ENCODE measurements at regions not wholly inside any gene's neighbourhood (a gene's known extent, or its start where the extent isn't known, plus 50 kb on each side); places are given as distances from the start of the nearest gene placed in this dataset.
A peak's percentile ranks its signal among the peaks of the same experiment; 100 is the strongest.
"Not testable (repeated sequence)": the region's sequence is repeated elsewhere in the genome, so short reads cannot be mapped to it uniquely, and the experiment has no call there.

DNA sequence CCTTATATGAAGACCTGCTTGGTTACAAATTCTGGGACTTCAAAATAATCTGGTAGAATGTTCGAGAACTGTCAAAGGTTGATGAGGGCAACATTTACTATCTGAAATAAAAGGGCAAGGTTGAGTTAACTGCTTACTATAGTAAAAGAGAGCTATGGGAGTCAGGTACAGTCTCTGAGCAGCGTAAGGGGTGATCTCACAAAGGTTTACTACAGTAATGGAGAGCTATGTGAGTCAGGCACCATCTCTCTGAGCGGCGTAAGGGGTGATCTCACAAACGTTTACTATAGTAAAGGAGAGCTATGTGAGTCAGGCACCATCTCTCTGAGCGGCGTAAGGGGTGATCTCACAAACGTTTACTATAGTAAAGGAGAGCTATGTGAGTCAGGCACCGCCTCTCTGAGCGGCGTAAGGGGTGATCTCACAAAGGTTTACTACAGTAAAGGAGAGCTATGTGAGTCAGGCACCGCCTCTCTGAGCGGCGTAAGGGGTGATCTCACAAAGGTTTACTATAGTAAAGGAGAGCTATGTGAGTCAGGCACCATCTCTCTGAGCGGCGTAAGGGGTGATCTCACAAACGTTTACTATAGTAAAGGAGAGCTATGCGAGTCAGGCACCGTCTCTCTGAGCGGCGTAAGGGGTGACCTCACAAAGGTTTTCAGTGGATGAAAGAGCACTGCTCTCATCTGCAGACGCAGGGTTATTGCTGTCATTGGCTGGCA, 439.6 kb upstream of the B3GAT1 start:
- FAIRE-seq: peak; percentile 100
- CTCF ChIA-PET (ENCODE audit: low intra/inter-chr PET ratio); BruUV-seq (replicated peaks); H4K20me1 ChIP-seq (replicated peaks; ENCODE audit: control insufficient read depth, insufficient read depth, low read length); H3K4me3 ChIP-seq; H3K27ac ChIP-seq (ENCODE audit: extremely low read depth, low read depth, low read length); H3K36me3 ChIP-seq (ENCODE audit: control insufficient read depth, insufficient read depth, low read length); H3K4me2 ChIP-seq (ENCODE audit: insufficient read depth, low read length); H3K9me1 ChIP-seq (ENCODE audit: control insufficient read depth, insufficient read depth, low read length); intact Hi-C loops (cut with micrococcal nuclease); ATAC-seq; H3K4me1 ChIP-seq (replicated peaks in 1 of 2; ENCODE audit: control insufficient read depth in 2 of 2, insufficient read depth in 2 of 2, low read length in 2 of 2); H3K9ac ChIP-seq (ENCODE audit: insufficient read depth in 1 of 2, low read depth in 2 of 2, low read length in 2 of 2); H3K79me2 ChIP-seq (ENCODE audit: control insufficient read depth, insufficient read depth, low read length); in situ Hi-C loops (cut with MboI); H3K9me3 ChIP-seq (replicated peaks; ENCODE audit: control insufficient read depth, insufficient read depth, low read depth, low read length); H2AFZ ChIP-seq (ENCODE audit: low read depth, low read length); TF ChIP-seq CREB1 (CRISPR knock-in tag; IDR thresholded peaks at IDR 0.05): not testable (repeated sequence)
- POLR2A ChIA-PET: interaction anchor here (0.6 to 0.7 kb wide), 2 partner anchors 15 to 21 kb away, joined by 3 read pairs; no protein-coding TSS in a partner anchor
- 0 out of 2 replicates have a peak, but pooled peaks have one; percentile 14 for TF ChIP-seq CREB1 (IDR thresholded peaks at IDR 0.05)
- TF ChIP-seq, protein P1, sequence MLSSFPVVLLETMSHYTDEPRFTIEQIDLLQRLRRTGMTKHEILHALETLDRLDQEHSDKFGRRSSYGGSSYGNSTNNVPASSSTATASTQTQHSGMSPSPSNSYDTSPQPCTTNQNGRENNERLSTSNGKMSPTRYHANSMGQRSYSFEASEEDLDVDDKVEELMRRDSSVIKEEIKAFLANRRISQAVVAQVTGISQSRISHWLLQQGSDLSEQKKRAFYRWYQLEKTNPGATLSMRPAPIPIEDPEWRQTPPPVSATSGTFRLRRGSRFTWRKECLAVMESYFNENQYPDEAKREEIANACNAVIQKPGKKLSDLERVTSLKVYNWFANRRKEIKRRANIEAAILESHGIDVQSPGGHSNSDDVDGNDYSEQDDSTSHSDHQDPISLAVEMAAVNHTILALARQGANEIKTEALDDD (IDR thresholded peaks at IDR 0.05): peak; percentile 83
- TF ChIP-seq FOSL1 (tag; conservative IDR thresholded peaks at IDR 0.05): peak; percentile 76
- WGBS (ENCODE audit: insufficient coverage, low coverage, missing lambda C conversion rate): under 1% methylated on average over 20 of the region's 22 CpGs
- peaks cover 9 to 40% of the 10 kb centered on the region in 2 experiments for H3K27me3 ChIP-seq (ENCODE audit: control insufficient read depth in 2 of 2, insufficient read depth in 2 of 2, low read length in 2 of 2)
- peak in 1 of 4 experiments; percentile 32 for DNase-seq (ENCODE audit: extremely low read depth in 1 of 4, low spot score in 3 of 4)

- ATAC-seq (no peak), DNase-seq (ENCODE audit: extremely low read depth in 1 of 4, low spot score in 3 of 4) (no peak), FAIRE-seq (no peak)
- intact Hi-C loops (cut with micrococcal nuclease) (no loop called here), in situ Hi-C loops (cut with MboI) (no loop called here)
- H3K4me3 ChIP-seq: no peak overlapping the region
- no peak overlapping the region for H2AFZ ChIP-seq (ENCODE audit: low read depth, low read length)
- no peaks in the 10 kb centered on the region for H3K9me1 ChIP-seq (ENCODE audit: control insufficient read depth, insufficient read depth, low read length)
- ChIA-PET POLR2A (interaction anchor here (0.6 kb wide), 1 partner anchor 23 kb away, joined by 3 read pairs; no protein-coding TSS in a partner anchor), CTCF (ENCODE audit: low intra/inter-chr PET ratio) (no interaction called here)
- no peak overlapping the region for H3K4me2 ChIP-seq (ENCODE audit: insufficient read depth, low read length)
- no TSS peak for BruUV-seq (replicated peaks)
- peaks cover 9 to 40% of the 10 kb centered on the region in 2 experiments for H3K27me3 ChIP-seq (ENCODE audit: control insufficient read depth in 2 of 2, insufficient read depth in 2 of 2, low read length in 2 of 2)
- H3K4me1 ChIP-seq (replicated peaks in 1 of 2; ENCODE audit: control insufficient read depth in 2 of 2, insufficient read depth in 2 of 2, low read length in 2 of 2): no peaks in the 10 kb centered on the region
- H3K9me3 ChIP-seq (replicated peaks; ENCODE audit: control insufficient read depth, insufficient read depth, low read depth, low read length): no peaks in the 10 kb centered on the region
- H3K36me3 ChIP-seq (ENCODE audit: control insufficient read depth, insufficient read depth, low read length): no peaks in the 10 kb centered on the region
- 0% methylated on average over 2 of the region's 2 CpGs for WGBS (ENCODE audit: insufficient coverage, low coverage, missing lambda C conversion rate)
- no peaks in the 10 kb centered on the region for H3K79me2 ChIP-seq (ENCODE audit: control insufficient read depth, insufficient read depth, low read length)
- H3K9ac ChIP-seq (ENCODE audit: insufficient read depth in 1 of 2, low read depth in 2 of 2, low read length in 2 of 2): no peak overlapping the region
- no peak overlapping the region for H3K27ac ChIP-seq (ENCODE audit: extremely low read depth, low read depth, low read length)
- H4K20me1 ChIP-seq (replicated peaks; ENCODE audit: control insufficient read depth, insufficient read depth, low read length): no peaks in the 10 kb centered on the region
- TF ChIP-seq NFE2 (IDR thresholded peaks at IDR 0.05; ENCODE audit: low read depth) (no peak), ZNF217 (CRISPR knock-in tag; IDR thresholded peaks at IDR 0.05) (no peak), PURB (CRISPR knock-in tag; IDR thresholded peaks at IDR 0.05; ENCODE audit: low read depth) (no peak), DACH1 (IDR thresholded peaks at IDR 0.05; ENCODE audit: partially characterized antibody) (no peak), ZEB2 (IDR thresholded peaks at IDR 0.05) (no peak), ARHGAP35 (IDR thresholded peaks at IDR 0.05; ENCODE audit: partially characterized antibody) (no peak), ELF4 (CRISPR knock-in tag; IDR thresholded peaks at IDR 0.05) (no peak), MBD1 (CRISPR knock-in tag; IDR thresholded peaks at IDR 0.05) (no peak), DLX4 (CRISPR knock-in tag; IDR thresholded peaks at IDR 0.05) (no peak), POU5F1 (IDR thresholded peaks at IDR 0.05; ENCODE audit: borderline replicate concordance, low read depth, low read length, partially characterized antibody) (no peak)
Observed at GRCh38 chr11:134850566-134850965, 438.5 kb upstream of the B3GAT1 start.
